Tibial artery (tissue), 4 donors: ENCODE measurements at regions not wholly inside any gene's neighbourhood (a gene's known extent, or its start where the extent isn't known, plus 50 kb on each side); places are given as distances from the start of the nearest gene placed in this dataset.

Source experiments
- DNase-seq, 2 donors: peaks; one replicate each; pipeline ENCODE4 v3.0.0-alpha.2; 2019
- H3K27ac ChIP-seq, 2 donors: fragments of 200-600 bp; sonication (generic) in 1 of 2; 1 replicate in 1 of 2; 2 replicates in 1 of 2; pipeline ENCODE4 v1.5.1; 2018 to 2019; ENCODE audit warnings: mild to moderate bottlenecking in 1 of 2
- H3K27me3 ChIP-seq, 2 donors: fragments of 200-600 bp; sonication (generic) in 1 of 2; one replicate each; pipeline versions ENCODE4 v1.5.1 to v1.6.0; 2016 to 2019
- H3K36me3 ChIP-seq, 3 donors: fragments of 200-600 bp; sonication (generic) in 2 of 3; one replicate each; pipeline ENCODE4 v1.5.1; 2016 to 2019; ENCODE audit warnings: mild to moderate bottlenecking in 2 of 3
- H3K4me1 ChIP-seq, 4 donors: fragments of 200-600 bp; sonication (generic) in 2 of 4; 1 replicate in 3 of 4; 2 replicates in 1 of 4; pipeline ENCODE4 v1.5.1; 2016 to 2019
- H3K4me3 ChIP-seq, 2 donors: fragments of 200-600 bp; sonication (generic) in 1 of 2; 1 replicate in 1 of 2; 2 replicates in 1 of 2; pipeline ENCODE4 v1.5.1; 2018 to 2019; ENCODE audit warnings: mild to moderate bottlenecking in 2 of 2
- H3K9me3 ChIP-seq, 3 donors: fragments of 200-600 bp; sonication (generic) in 1 of 3; one replicate each; pipeline ENCODE4 v1.5.1; 2016 to 2019
- CTCF ChIP-seq, 2 experiments: fragments of 200-600 bp in 1 of 2; fragments of 450-650 bp in 1 of 2; IDR thresholded peaks; one replicate each; pipeline ENCODE4 v1.5.1; 2017 to 2019; ENCODE audit warnings: antibody characterized with exemption in 2 of 2, mild to moderate bottlenecking in 1 of 2, moderate library complexity in 1 of 2
- intact Hi-C: fragments of 100-400 bp; cut with DNase I; formaldehyde crosslinking; loops from one replicate; pipeline ENCODE4 v1.15.0; 2023; ENCODE audit warnings: low total_unique reads

- no peak for TF ChIP-seq CTCF (IDR thresholded peaks at IDR 0.05)
- DNase-seq, result no peak
- H3K36me3 ChIP-seq, result no peaks in the 10 kb centered on the region
- H3K4me3 ChIP-seq, result no peak overlapping the region
- no peak overlapping the region for H3K27ac ChIP-seq
- intact Hi-C loops, result no loop called here
- peaks cover 0 to 72% of the 10 kb centered on the region in 2 donors for H3K27me3 ChIP-seq
- H3K9me3 ChIP-seq, result peaks cover 0 to 14% (median 10%) of the 10 kb centered on the region in 3 donors
- H3K4me1 ChIP-seq, result peaks cover 0 to 6% (median 0%) of the 10 kb centered on the region in 4 donors
These were observed 83.6 kb upstream of the PRR5 start for GRCh38 chr22:44618400-44618799.

GRCh38 chr22:44617828-44618227 is 84.2 kb upstream of the PRR5 start:
- Histone ChIP-seq H3K4me1 (peaks cover 0 to 6% (median 0%) of the 10 kb centered on the region in 4 donors), H3K36me3 (no peaks in the 10 kb centered on the region), H3K4me3 (no peak overlapping the region), H3K9me3 (peaks cover 0 to 15% (median 14%) of the 10 kb centered on the region in 3 donors), H3K27me3 (peaks cover 0 to 71% of the 10 kb centered on the region in 2 donors), H3K27ac (no peak overlapping the region)
- intact Hi-C loops, result no loop called here
- no peak for DNase-seq
- no peak for TF ChIP-seq CTCF (IDR thresholded peaks at IDR 0.05)

GRCh38 chr22:44616882-44617655 is 84.9 kb upstream of the PRR5 start:
- Histone ChIP-seq H3K4me3 (no peak overlapping the region), H3K4me1 (peaks cover 0 to 6% (median 0%) of the 10 kb centered on the region in 4 donors), H3K9me3 (peaks cover under 1 to 22% (median 14%) of the 10 kb centered on the region in 3 donors), H3K27ac (no peak overlapping the region), H3K36me3 (no peaks in the 10 kb centered on the region), H3K27me3 (peaks cover 0 to 64% of the 10 kb centered on the region in 2 donors)
- intact Hi-C loops, result no loop called here
- DNase-seq, result no peak
- TF ChIP-seq CTCF (IDR thresholded peaks at IDR 0.05), result no peak

GRCh38 chr22:44616461-44616860 is 85.5 kb upstream of the PRR5 start:
- Histone ChIP-seq H3K27me3 (peaks cover 0 to 58% of the 10 kb centered on the region in 2 donors), H3K4me3 (no peak overlapping the region), H3K36me3 (no peaks in the 10 kb centered on the region), H3K9me3 (peaks cover 2 to 28% (median 14%) of the 10 kb centered on the region in 3 donors), H3K4me1 (peaks cover 0 to 6% (median 0%) of the 10 kb centered on the region in 4 donors), H3K27ac (no peak overlapping the region)
- intact Hi-C loops, result no loop called here
- no peak for TF ChIP-seq CTCF (IDR thresholded peaks at IDR 0.05)
- DNase-seq, result no peak

- Histone ChIP-seq H3K27ac (no peak overlapping the region), H3K4me1 (peaks cover 0 to 6% (median 0%) of the 10 kb centered on the region in 4 donors), H3K4me3 (no peak overlapping the region), H3K27me3 (peaks cover 0 to 50% of the 10 kb centered on the region in 2 donors), H3K9me3 (peaks cover 2 to 36% (median 14%) of the 10 kb centered on the region in 3 donors), H3K36me3 (no peaks in the 10 kb centered on the region)
- intact Hi-C loops, result no loop called here
- DNase-seq, result no peak
- TF ChIP-seq CTCF (IDR thresholded peaks at IDR 0.05), result no peak
These were observed 86.3 kb upstream of the PRR5 start for GRCh38 chr22:44615602-44616180.
